NCI-H345 treated with DMSO at 0.1 percent for 48 hours (cell line): ENCODE measurements at regions not wholly inside any gene's neighbourhood (a gene's known extent, or its start where the extent isn't known, plus 50 kb on each side); places are given as distances from the start of the nearest gene placed in this dataset.

Experiments used
- DNase-seq: peaks from one replicate; lab custom pipeline; 2025; ENCODE audit not compliant: unreplicated experiment; lab: John Stamatoyannopoulos, UW

- no peak for DNase-seq
Measured at GRCh38 chr5:103668281-103668680, 105.7 kb upstream of the NUDT12 start.

- no peak for DNase-seq
Measured at GRCh38 chr5:103667068-103667467, 104.5 kb upstream of the NUDT12 start.

- DNase-seq: no peak
Measured at GRCh38 chr5:103657301-103657700, 94.7 kb upstream of the NUDT12 start.

GRCh38 chr5:103648086-103648485 is 85.5 kb upstream of the NUDT12 start:
- no peak for DNase-seq

GRCh38 chr5:103646698-103647614 is 84.4 kb upstream of the NUDT12 start:
- no peak for DNase-seq

GRCh38 chr5:103645816-103646215 is 83.2 kb upstream of the NUDT12 start:
- no peak for DNase-seq

- DNase-seq: no peak
Measured at GRCh38 chr5:103638979-103639378, 76.4 kb upstream of the NUDT12 start.

GRCh38 chr5:103624675-103625074 is 62.1 kb upstream of the NUDT12 start:
- DNase-seq: no peak

GRCh38 chr5:103624035-103624480 is 61.5 kb upstream of the NUDT12 start:
- no peak for DNase-seq

GRCh38 chr5:103623425-103623824 is 60.8 kb upstream of the NUDT12 start:
- DNase-seq: no peak

GRCh38 chr5:103621548-103621930 is 59.0 kb upstream of the NUDT12 start:
- DNase-seq: no peak

- no peak for DNase-seq
Measured at GRCh38 chr5:103620851-103621547, 58.4 kb upstream of the NUDT12 start.

GRCh38 chr5:103617913-103618312 is 55.3 kb upstream of the NUDT12 start:
- no peak for DNase-seq

- DNase-seq: no peak
Measured at GRCh38 chr5:103617090-103617489, 54.5 kb upstream of the NUDT12 start.

- no peak for DNase-seq
Measured at GRCh38 chr5:103612545-103612944, 50.0 kb upstream of the NUDT12 start.
